Amygdala (tissue), 56 donors: ENCODE measurements at regions not wholly inside any gene's neighbourhood (a gene's known extent, or its start where the extent isn't known, plus 50 kb on each side); places are given as distances from the start of the nearest gene placed in this dataset.

Source experiments
- DNase-seq, 56 donors: peaks; one replicate each; lab custom pipeline; 2025; lab: John Stamatoyannopoulos, UW

GRCh38 chr3:62975566-62975965 is 100.3 kb upstream of the CADPS start:
- no peak for DNase-seq

GRCh38 chr3:62981962-62982361 is 106.7 kb upstream of the CADPS start:
- no peak for DNase-seq

- DNase-seq = no peak
These were observed 107.7 kb upstream of the CADPS start for GRCh38 chr3:62982795-62983455.

- DNase-seq = no peak
These were observed 110.8 kb upstream of the CADPS start for GRCh38 chr3:62986061-62986460.

- DNase-seq = no peak
These were observed 112.5 kb upstream of the CADPS start for GRCh38 chr3:62987721-62988120.

- no peak for DNase-seq
These were observed 115.6 kb upstream of the CADPS start for GRCh38 chr3:62990704-62991413.

GRCh38 chr3:62992520-62992919 is 117.3 kb upstream of the CADPS start:
- DNase-seq = no peak

GRCh38 chr3:62995119-62995518 is 119.9 kb upstream of the CADPS start:
- no peak for DNase-seq

GRCh38 chr3:62995530-62995929 is 120.3 kb upstream of the CADPS start:
- DNase-seq = no peak

- no peak for DNase-seq
These were observed 122.2 kb upstream of the CADPS start for GRCh38 chr3:62997369-62997768.

- no peak for DNase-seq
These were observed 123.9 kb upstream of the CADPS start for GRCh38 chr3:62999158-62999557.

GRCh38 chr3:62999791-63000190 is 124.6 kb upstream of the CADPS start:
- no peak for DNase-seq

- no peak for DNase-seq
These were observed 129.2 kb upstream of the CADPS start for GRCh38 chr3:63004448-63004847.

- peak in 23 of 56 donors; percentile 1 to 66 (median 10) for DNase-seq
These were observed 140.5 kb upstream of the CADPS start for GRCh38 chr3:63015614-63016309.

GRCh38 chr3:63022114-63022513 is 146.9 kb upstream of the CADPS start:
- DNase-seq = no peak

- no peak for DNase-seq
These were observed 151.5 kb upstream of the CADPS start for GRCh38 chr3:63026722-63027121.

GRCh38 chr3:63029326-63029725 is 154.1 kb upstream of the CADPS start:
- DNase-seq = no peak

GRCh38 chr3:63029921-63030320 is 154.7 kb upstream of the CADPS start:
- DNase-seq = no peak

- DNase-seq = peak in 1 of 56 donors; percentile 4
These were observed 155.4 kb upstream of the CADPS start for GRCh38 chr3:63030666-63031065.

- no peak for DNase-seq
These were observed 157.7 kb upstream of the CADPS start for GRCh38 chr3:63032881-63033280.

- no peak for DNase-seq
These were observed 158.9 kb upstream of the CADPS start for GRCh38 chr3:63034101-63034500.

- DNase-seq = no peak
These were observed 161.9 kb upstream of the CADPS start for GRCh38 chr3:63037116-63037515.
